ENCODE measurements at regions not wholly inside any gene's neighbourhood (a gene's known extent, or its start where the extent isn't known, plus 50 kb on each side); places are given as distances from the start of the nearest gene placed in this dataset.

- TF ChIP-seq EZH2 (IDR thresholded peaks at IDR 0.05; ENCODE audit: low read length) (no peak), CTCF (optimal IDR thresholded peaks at IDR 0.05 in 1 of 3, IDR thresholded peaks at IDR 0.05 in 1 of 3, conservative IDR thresholded peaks at IDR 0.05 in 1 of 3; ENCODE audit: extremely low read depth in 1 of 3, insufficient read depth in 2 of 3, low read length in 3 of 3) (no peak)
These were observed 599.6 kb downstream of the TMEM114 start for GRCh38 chr16:7990626-7991260.
